GM23338 (cell line): ENCODE measurements at regions not wholly inside any gene's neighbourhood (a gene's known extent, or its start where the extent isn't known, plus 50 kb on each side); places are given as distances from the start of the nearest gene placed in this dataset.

Experiments
- ATAC-seq: fragments of 200-7000 bp; cut with Tn5 transposase; 3 replicates; pipeline ENCODE4 v1.9.1; 2020
- DNase-seq: peaks from one replicate; pipeline ENCODE4 v3.0.0-alpha.2; 2015; ENCODE audit warnings: low spot score
- H2AFZ ChIP-seq: fragments of 200-600 bp; sonication (generic); 2 replicates; pipeline ENCODE4 v1.8.0; 2016; ENCODE audit warnings: antibody characterized with exemption, mild to moderate bottlenecking, moderate library complexity
- H3F3A ChIP-seq: fragments of 200-600 bp; sonication (generic); replicated peaks from 2 replicates; pipeline ENCODE4 v1.8.0; 2017; ENCODE audit warnings: antibody characterized with exemption, mixed run types, low read depth
- H3K27ac ChIP-seq: fragments of 200-600 bp; sonication (generic); 2 replicates; pipeline ENCODE4 v1.6.1; 2016; ENCODE audit warnings: low read depth
- H3K27me3 ChIP-seq: fragments of 200-600 bp; sonication (generic); 2 replicates; pipeline ENCODE4 v1.8.0; 2016; ENCODE audit warnings: mild to moderate bottlenecking, mixed run types, moderate library complexity; ENCODE audit not compliant: insufficient read depth
- H3K36me3 ChIP-seq: fragments of 200-600 bp; sonication (generic); 2 replicates; pipeline ENCODE4 v1.8.0; 2016; ENCODE audit warnings: mild to moderate bottlenecking; ENCODE audit not compliant: insufficient read depth
- H3K4me1 ChIP-seq: fragments of 200-600 bp; sonication (generic); 2 replicates; pipeline ENCODE4 v1.8.0; 2016; ENCODE audit warnings: mild to moderate bottlenecking, moderate library complexity; ENCODE audit not compliant: insufficient read depth
- H3K4me2 ChIP-seq: fragments of 200-600 bp; sonication (generic); 2 replicates; pipeline ENCODE4 v1.7.1; 2017; ENCODE audit warnings: mixed run types
- H3K4me3 ChIP-seq: fragments of 200-600 bp; sonication (generic); 2 replicates; pipeline ENCODE4 v1.6.1; 2016; ENCODE audit warnings: mixed run types
- H3K79me2 ChIP-seq: fragments of 200-600 bp; sonication (generic); replicated peaks from 2 replicates; pipeline ENCODE4 v1.8.0; 2017; ENCODE audit warnings: mild to moderate bottlenecking; ENCODE audit not compliant: insufficient read depth
- H3K9me2 ChIP-seq: fragments of 200-600 bp; sonication (generic); 2 replicates; pipeline ENCODE4 v1.8.0; 2017; ENCODE audit not compliant: insufficient read depth
- H4K20me1 ChIP-seq: fragments of 200-600 bp; sonication (generic); replicated peaks from 2 replicates; pipeline ENCODE4 v1.8.0; 2017; ENCODE audit warnings: mild to moderate bottlenecking; ENCODE audit not compliant: insufficient read depth
- H3K27ac Mint-ChIP-seq: 2 replicates; pipeline ENCODE4 v1.8.0; 2020; ENCODE audit warnings: inconsistent platforms, mild to moderate bottlenecking, moderate library complexity, mixed read lengths
- H3K27me3 Mint-ChIP-seq: 3 replicates; pipeline ENCODE4 v1.8.0; 2022; ENCODE audit warnings: low read depth, mild to moderate bottlenecking, moderate library complexity, mixed read lengths, inconsistent platforms; ENCODE audit not compliant: insufficient read depth, poor library complexity
- H3K36me3 Mint-ChIP-seq: 3 replicates; pipeline ENCODE4 v1.8.0; 2021; ENCODE audit warnings: low read depth, mild to moderate bottlenecking, inconsistent platforms, moderate library complexity, mixed read lengths
- H3K4me1 Mint-ChIP-seq: 3 replicates; pipeline ENCODE4 v1.8.0; 2020; ENCODE audit warnings: mild to moderate bottlenecking, inconsistent platforms, mixed read lengths
- H3K4me3 Mint-ChIP-seq: 3 replicates; pipeline ENCODE4 v1.8.0; 2021; ENCODE audit warnings: moderate library complexity, mild to moderate bottlenecking, inconsistent platforms, mixed read lengths
- H3K9me3 Mint-ChIP-seq: 3 replicates; pipeline ENCODE4 v1.8.0; 2020; ENCODE audit warnings: moderate library complexity, mild to moderate bottlenecking, inconsistent platforms, mixed read lengths
- EZH2 ChIP-seq: fragments of 200-600 bp; sonication (generic); IDR thresholded peaks from one replicate; pipeline ENCODE4 v1.8.0; 2017; ENCODE audit warnings: antibody characterized with exemption, mild to moderate bottlenecking, low read depth; ENCODE audit not compliant: unreplicated experiment
- TF ChIP-seq, protein P1 (sequence below): fragments of 250-450 bp; sonication (Bioruptor Pico); IDR thresholded peaks from 2 replicates; pipeline ENCODE4 v1.5.0; 2020; ENCODE audit warnings: mild to moderate bottlenecking, moderate library complexity

DNA sequence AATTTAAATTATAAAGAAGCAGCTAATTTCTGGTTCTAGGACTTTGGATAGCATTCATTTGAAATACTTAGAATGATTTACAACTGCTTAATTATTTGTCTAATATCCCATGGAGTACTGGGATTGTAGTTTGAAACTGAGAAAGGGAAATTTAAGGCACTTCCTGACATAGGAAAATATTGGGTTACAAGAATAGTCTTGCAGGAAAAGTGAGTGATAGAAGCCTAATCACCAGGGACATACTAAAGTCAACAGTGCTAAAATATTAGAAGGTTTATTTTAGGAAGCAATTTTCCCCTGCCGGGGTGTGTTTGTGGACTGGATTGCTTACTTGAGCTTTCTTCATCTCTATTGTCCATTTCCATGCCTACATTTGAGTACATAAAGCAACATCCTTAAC, 661.6 kb downstream of the ADGRL2 start:
- Histone ChIP-seq H3F3A (no peaks in the 10 kb centered on the region), H3K4me2 (no peak overlapping the region), H3K27me3 (no peaks in the 10 kb centered on the region), H3K4me1 (no peaks in the 10 kb centered on the region), H3K4me3 (no peak overlapping the region), H3K27ac (no peak overlapping the region), H3K79me2 (no peaks in the 10 kb centered on the region), H2AFZ (no peak overlapping the region), H4K20me1 (no peaks in the 10 kb centered on the region), H3K9me2 (no peaks in the 10 kb centered on the region), H3K36me3 (no peaks in the 10 kb centered on the region)
- Mint-ChIP-seq H3K36me3 (no peaks in the 10 kb centered on the region), H3K27ac (no peak overlapping the region), H3K27me3 (no peaks in the 10 kb centered on the region), H3K4me3 (no peak overlapping the region), H3K4me1 (peaks cover 5% of the 10 kb centered on the region), H3K9me3 (no peaks in the 10 kb centered on the region)
- ATAC-seq, result no peak
- no peak for DNase-seq
- TF ChIP-seq, protein P1, sequence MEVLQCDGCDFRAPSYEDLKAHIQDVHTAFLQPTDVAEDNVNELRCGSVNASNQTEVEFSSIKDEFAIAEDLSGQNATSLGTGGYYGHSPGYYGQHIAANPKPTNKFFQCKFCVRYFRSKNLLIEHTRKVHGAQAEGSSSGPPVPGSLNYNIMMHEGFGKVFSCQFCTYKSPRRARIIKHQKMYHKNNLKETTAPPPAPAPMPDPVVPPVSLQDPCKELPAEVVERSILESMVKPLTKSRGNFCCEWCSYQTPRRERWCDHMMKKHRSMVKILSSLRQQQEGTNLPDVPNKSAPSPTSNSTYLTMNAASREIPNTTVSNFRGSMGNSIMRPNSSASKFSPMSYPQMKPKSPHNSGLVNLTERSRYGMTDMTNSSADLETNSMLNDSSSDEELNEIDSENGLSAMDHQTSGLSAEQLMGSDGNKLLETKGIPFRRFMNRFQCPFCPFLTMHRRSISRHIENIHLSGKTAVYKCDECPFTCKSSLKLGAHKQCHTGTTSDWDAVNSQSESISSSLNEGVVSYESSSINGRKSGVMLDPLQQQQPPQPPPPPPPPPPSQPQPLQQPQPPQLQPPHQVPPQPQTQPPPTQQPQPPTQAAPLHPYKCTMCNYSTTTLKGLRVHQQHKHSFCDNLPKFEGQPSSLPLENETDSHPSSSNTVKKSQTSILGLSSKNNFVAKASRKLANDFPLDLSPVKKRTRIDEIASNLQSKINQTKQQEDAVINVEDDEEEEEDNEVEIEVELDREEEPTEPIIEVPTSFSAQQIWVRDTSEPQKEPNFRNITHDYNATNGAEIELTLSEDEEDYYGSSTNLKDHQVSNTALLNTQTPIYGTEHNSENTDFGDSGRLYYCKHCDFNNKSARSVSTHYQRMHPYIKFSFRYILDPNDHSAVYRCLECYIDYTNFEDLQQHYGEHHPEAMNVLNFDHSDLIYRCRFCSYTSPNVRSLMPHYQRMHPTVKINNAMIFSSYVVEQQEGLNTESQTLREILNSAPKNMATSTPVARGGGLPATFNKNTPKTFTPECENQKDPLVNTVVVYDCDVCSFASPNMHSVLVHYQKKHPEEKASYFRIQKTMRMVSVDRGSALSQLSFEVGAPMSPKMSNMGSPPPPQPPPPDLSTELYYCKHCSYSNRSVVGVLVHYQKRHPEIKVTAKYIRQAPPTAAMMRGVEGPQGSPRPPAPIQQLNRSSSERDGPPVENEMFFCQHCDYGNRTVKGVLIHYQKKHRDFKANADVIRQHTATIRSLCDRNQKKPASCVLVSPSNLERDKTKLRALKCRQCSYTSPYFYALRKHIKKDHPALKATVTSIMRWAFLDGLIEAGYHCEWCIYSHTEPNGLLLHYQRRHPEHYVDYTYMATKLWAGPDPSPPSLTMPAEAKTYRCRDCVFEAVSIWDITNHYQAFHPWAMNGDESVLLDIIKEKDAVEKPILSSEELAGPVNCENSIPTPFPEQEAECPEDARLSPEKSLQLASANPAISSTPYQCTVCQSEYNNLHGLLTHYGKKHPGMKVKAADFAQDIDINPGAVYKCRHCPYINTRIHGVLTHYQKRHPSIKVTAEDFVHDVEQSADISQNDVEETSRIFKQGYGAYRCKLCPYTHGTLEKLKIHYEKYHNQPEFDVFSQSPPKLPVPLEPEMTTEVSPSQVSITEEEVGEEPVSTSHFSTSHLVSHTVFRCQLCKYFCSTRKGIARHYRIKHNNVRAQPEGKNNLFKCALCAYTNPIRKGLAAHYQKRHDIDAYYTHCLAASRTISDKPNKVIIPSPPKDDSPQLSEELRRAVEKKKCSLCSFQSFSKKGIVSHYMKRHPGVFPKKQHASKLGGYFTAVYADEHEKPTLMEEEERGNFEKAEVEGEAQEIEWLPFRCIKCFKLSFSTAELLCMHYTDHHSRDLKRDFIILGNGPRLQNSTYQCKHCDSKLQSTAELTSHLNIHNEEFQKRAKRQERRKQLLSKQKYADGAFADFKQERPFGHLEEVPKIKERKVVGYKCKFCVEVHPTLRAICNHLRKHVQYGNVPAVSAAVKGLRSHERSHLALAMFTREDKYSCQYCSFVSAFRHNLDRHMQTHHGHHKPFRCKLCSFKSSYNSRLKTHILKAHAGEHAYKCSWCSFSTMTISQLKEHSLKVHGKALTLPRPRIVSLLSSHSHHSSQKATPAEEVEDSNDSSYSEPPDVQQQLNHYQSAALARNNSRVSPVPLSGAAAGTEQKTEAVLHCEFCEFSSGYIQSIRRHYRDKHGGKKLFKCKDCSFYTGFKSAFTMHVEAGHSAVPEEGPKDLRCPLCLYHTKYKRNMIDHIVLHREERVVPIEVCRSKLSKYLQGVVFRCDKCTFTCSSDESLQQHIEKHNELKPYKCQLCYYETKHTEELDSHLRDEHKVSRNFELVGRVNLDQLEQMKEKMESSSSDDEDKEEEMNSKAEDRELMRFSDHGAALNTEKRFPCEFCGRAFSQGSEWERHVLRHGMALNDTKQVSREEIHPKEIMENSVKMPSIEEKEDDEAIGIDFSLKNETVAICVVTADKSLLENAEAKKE (CRISPR knock-in tag), result no peak

DNA sequence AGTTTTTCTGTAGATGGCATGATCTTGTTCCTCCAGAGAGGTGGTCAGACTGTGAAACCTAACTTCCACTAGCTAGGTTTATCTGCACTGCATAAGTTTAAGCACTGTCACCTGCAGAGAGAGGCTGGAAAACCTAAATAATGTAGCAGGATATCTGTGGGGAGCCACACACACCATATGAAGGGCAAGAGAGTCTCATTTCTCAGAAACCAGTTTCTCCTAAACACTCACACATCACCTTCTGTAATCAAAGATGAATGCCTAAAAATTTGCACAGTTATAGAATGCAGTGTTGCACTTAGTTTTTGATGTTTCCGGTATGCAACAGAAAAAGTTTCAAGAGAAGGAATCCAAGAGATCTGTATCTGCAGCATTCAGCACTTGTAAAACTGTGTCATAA, 654.6 kb downstream of the ADGRL2 start:
- H3K27me3 Mint-ChIP-seq, result no peaks in the 10 kb centered on the region

More for the DNA sequence above, 654.6 kb downstream of the ADGRL2 start:
- Mint-ChIP-seq H3K9me3 (peaks cover 21% of the 10 kb centered on the region), H3K27ac (no peak overlapping the region), H3K4me1 (no peaks in the 10 kb centered on the region), H3K36me3 (peaks cover 3% of the 10 kb centered on the region; the same call in 2 of the 3 replicates), H3K4me3 (no peak overlapping the region)
- no peak overlapping the region for H2AFZ ChIP-seq
- H3K4me3 ChIP-seq, result no peak overlapping the region
- H3K79me2 ChIP-seq, result no peaks in the 10 kb centered on the region
- H4K20me1 ChIP-seq, result no peaks in the 10 kb centered on the region
- H3K27me3 ChIP-seq, result no peaks in the 10 kb centered on the region
- H3K9me2 ChIP-seq, result peaks cover 8% of the 10 kb centered on the region
- TF ChIP-seq EZH2, result no peak
- no peak for ATAC-seq
- H3K4me2 ChIP-seq, result no peak overlapping the region
- no peaks in the 10 kb centered on the region for H3K36me3 ChIP-seq
- H3F3A ChIP-seq, result no peaks in the 10 kb centered on the region
- no peak for DNase-seq
- no peak overlapping the region for H3K27ac ChIP-seq
- H3K4me1 ChIP-seq, result no peaks in the 10 kb centered on the region
